NT2/D1 (cell line): ENCODE measurements at regions not wholly inside any gene's neighbourhood (a gene's known extent, or its start where the extent isn't known, plus 50 kb on each side); places are given as distances from the start of the nearest gene placed in this dataset.

Experiments used
- SUZ12 ChIP-seq: IDR thresholded peaks from 2 replicates; pipeline ENCODE4 v1.6.1; 2011; ENCODE audit not compliant: insufficient read length, insufficient read depth; ENCODE audit errors: extremely low read depth
- YY1 ChIP-seq: IDR thresholded peaks from 2 replicates; pipeline ENCODE4 v1.6.1; 2011; ENCODE audit not compliant: insufficient read length, insufficient read depth
- ZNF274 ChIP-seq: IDR thresholded peaks from 2 replicates; pipeline ENCODE4 v1.6.1; 2011; ENCODE audit warnings: mild to moderate bottlenecking, low read depth, low read length

DNA sequence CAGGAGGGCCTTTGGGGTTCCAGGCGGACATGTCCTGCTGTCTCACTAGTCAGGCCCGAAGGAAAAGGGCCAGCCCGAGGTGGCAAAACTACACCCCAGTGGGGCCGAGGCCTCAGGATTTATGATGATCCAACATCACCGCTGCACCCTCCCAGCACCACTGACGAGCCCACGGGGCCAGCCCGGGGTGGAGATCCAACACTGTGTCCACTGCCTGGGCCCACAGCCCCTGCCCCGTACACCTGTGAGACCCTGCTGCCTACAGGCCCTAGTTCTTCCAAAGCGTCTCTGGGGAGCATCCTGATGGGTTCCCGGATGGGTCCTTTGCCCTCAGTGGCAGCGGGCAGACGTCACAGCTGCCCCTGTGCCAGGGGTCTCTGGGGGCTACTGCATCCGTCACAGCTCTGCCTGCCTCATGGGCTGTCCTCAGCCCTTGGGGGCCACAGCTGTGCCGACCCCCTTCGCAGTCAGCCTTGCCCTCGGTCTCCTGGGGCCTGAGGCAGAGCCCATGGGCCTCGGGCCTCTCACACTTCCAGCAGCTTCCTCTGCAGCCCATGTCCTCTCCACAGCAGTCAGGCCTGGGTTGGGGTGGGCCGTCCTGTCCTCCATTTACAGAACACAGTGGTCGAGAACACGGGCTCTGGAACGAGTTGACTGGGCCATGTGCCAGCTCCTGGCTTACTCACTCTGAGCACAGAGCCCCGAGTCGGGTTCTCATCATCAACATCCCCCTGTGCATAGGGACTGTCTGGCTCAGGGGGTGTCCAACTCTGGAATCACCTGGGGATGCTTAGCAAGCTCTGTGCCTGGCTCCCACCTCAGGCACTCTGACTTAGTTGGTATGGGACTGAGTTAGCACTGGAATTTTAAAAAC, 64.9 kb downstream of the FOXL3 start:
- TF ChIP-seq ZNF274 = no peak
- TF ChIP-seq YY1 = no peak
- no peak for TF ChIP-seq SUZ12
